K562 (cell line): ENCODE measurements at regions not wholly inside any gene's neighbourhood (a gene's known extent, or its start where the extent isn't known, plus 50 kb on each side); places are given as distances from the start of the nearest gene placed in this dataset.

Experiments used
- ZNF140 ChIP-seq: fragments of 250-450 bp; sonication (Bioruptor Pico); IDR thresholded peaks from 2 replicates; pipeline ENCODE4 v1.8.0; 2021; ENCODE audit warnings: moderate library complexity, mild to moderate bottlenecking, inconsistent platforms
- ZNF592 ChIP-seq: fragments of 450-650 bp; IDR thresholded peaks from 2 replicates; pipeline ENCODE4 v1.6.1; 2017; ENCODE audit warnings: antibody characterized with exemption, mild to moderate bottlenecking
- TF ChIP-seq, protein P1 (sequence below), 2 experiments: IDR thresholded peaks; 2 replicates each; pipeline ENCODE4 v1.6.1; 2012; ENCODE audit warnings: improper control_type of control experiment in 2 of 2, low read depth in 2 of 2, low read length in 2 of 2, borderline replicate concordance in 1 of 2
- TF ChIP-seq, protein P2 (sequence below): fragments of 250-450 bp; sonication (Bioruptor Pico); IDR thresholded peaks from 2 replicates; pipeline ENCODE4 v1.5.0; 2020; ENCODE audit warnings: mild to moderate bottlenecking, borderline replicate concordance
- TF ChIP-seq, protein P3 (sequence below), 3 experiments: IDR thresholded peaks in 2 of 3; conservative IDR thresholded peaks in 1 of 3; 2 replicates each; pipeline ENCODE4 v1.5.1; 2011 to 2012; ENCODE audit warnings: low read length in 3 of 3, mild to moderate bottlenecking in 3 of 3, control low read depth in 2 of 3, improper control_type of control experiment in 1 of 3, inconsistent platforms in 1 of 3, low read depth in 1 of 3, mixed read lengths in 1 of 3, moderate library complexity in 1 of 3; ENCODE audit not compliant: insufficient read depth in 2 of 3

DNA sequence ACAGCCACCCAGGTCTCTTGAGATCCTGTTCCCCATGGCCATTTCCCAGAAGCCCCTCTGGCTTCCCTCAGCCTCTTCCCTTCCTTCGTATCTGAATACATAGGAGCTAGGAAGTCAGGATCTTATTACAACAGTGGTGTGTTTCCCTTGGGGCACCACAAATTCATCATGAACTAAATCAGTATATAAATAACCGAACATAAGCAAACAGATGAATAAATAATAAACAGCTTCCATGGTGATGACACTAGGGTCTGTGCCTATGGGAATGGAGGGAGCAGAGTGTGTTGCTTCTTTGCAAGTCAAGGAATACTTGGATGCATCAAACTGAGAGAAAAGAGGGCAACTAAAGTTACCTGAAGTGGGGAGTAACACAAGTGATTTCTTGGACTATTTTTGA lies 527.6 kb downstream of the LMO7 start:
- TF ChIP-seq, protein P1, sequence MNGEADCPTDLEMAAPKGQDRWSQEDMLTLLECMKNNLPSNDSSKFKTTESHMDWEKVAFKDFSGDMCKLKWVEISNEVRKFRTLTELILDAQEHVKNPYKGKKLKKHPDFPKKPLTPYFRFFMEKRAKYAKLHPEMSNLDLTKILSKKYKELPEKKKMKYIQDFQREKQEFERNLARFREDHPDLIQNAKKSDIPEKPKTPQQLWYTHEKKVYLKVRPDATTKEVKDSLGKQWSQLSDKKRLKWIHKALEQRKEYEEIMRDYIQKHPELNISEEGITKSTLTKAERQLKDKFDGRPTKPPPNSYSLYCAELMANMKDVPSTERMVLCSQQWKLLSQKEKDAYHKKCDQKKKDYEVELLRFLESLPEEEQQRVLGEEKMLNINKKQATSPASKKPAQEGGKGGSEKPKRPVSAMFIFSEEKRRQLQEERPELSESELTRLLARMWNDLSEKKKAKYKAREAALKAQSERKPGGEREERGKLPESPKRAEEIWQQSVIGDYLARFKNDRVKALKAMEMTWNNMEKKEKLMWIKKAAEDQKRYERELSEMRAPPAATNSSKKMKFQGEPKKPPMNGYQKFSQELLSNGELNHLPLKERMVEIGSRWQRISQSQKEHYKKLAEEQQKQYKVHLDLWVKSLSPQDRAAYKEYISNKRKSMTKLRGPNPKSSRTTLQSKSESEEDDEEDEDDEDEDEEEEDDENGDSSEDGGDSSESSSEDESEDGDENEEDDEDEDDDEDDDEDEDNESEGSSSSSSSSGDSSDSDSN (IDR thresholded peaks at IDR 0.05; ENCODE audit: borderline replicate concordance in 1 of 2, low read depth in 2 of 2, low read length in 2 of 2), result no peak
- TF ChIP-seq ZNF140 (no peak), ZNF592 (no peak)
- TF ChIP-seq, protein P2, sequence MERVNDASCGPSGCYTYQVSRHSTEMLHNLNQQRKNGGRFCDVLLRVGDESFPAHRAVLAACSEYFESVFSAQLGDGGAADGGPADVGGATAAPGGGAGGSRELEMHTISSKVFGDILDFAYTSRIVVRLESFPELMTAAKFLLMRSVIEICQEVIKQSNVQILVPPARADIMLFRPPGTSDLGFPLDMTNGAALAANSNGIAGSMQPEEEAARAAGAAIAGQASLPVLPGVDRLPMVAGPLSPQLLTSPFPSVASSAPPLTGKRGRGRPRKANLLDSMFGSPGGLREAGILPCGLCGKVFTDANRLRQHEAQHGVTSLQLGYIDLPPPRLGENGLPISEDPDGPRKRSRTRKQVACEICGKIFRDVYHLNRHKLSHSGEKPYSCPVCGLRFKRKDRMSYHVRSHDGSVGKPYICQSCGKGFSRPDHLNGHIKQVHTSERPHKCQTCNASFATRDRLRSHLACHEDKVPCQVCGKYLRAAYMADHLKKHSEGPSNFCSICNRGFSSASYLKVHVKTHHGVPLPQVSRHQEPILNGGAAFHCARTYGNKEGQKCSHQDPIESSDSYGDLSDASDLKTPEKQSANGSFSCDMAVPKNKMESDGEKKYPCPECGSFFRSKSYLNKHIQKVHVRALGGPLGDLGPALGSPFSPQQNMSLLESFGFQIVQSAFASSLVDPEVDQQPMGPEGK, result no peak
- TF ChIP-seq, protein P3, sequence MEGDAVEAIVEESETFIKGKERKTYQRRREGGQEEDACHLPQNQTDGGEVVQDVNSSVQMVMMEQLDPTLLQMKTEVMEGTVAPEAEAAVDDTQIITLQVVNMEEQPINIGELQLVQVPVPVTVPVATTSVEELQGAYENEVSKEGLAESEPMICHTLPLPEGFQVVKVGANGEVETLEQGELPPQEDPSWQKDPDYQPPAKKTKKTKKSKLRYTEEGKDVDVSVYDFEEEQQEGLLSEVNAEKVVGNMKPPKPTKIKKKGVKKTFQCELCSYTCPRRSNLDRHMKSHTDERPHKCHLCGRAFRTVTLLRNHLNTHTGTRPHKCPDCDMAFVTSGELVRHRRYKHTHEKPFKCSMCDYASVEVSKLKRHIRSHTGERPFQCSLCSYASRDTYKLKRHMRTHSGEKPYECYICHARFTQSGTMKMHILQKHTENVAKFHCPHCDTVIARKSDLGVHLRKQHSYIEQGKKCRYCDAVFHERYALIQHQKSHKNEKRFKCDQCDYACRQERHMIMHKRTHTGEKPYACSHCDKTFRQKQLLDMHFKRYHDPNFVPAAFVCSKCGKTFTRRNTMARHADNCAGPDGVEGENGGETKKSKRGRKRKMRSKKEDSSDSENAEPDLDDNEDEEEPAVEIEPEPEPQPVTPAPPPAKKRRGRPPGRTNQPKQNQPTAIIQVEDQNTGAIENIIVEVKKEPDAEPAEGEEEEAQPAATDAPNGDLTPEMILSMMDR (IDR thresholded peaks at IDR 0.05 in 2 of 3, conservative IDR thresholded peaks at IDR 0.05 in 1 of 3; ENCODE audit: insufficient read depth in 2 of 3, low read depth in 1 of 3, low read length in 3 of 3), result no peak
